SK-N-SH (cell line): ENCODE measurements at regions not wholly inside any gene's neighbourhood (a gene's known extent, or its start where the extent isn't known, plus 50 kb on each side); places are given as distances from the start of the nearest gene placed in this dataset.

Source experiments
- CTCF ChIA-PET: fragments of 300-600, 350-600 bp; formaldehyde crosslinking; extraction: SDS; loops from one replicate; lab custom pipeline; 2021; lab: Yijun Ruan, JAX
- POLR2A ChIA-PET: fragments of 350-600 bp; sonication (Branson Sonifier 250); formaldehyde crosslinking; extraction: SDS; loops from one replicate; lab custom pipeline; 2020; ENCODE audit warnings: antibody characterized with exemption, inconsistent platforms; lab: Yijun Ruan, JAX
- DNase-seq: peaks from one replicate; pipeline ENCODE4 v3.0.0; 2012
- H2AFZ ChIP-seq: fragments of 200-600 bp; sonication (generic); 2 replicates; pipeline ENCODE4 v1.8.1; 2016; ENCODE audit warnings: antibody characterized with exemption, mild to moderate bottlenecking, low read depth
- H3F3A ChIP-seq: fragments of 200-600 bp; sonication (generic); replicated peaks from 2 replicates; pipeline ENCODE3; 2016; ENCODE audit warnings: antibody characterized with exemption, mild to moderate bottlenecking; ENCODE audit not compliant: insufficient read depth
- H3K27ac ChIP-seq, 2 experiments: fragments of 200-500 bp in 1 of 2; fragments of 200-600 bp in 1 of 2; sonication (Bioruptor generic) in 1 of 2; sonication (generic), shearing (Covaris generic) in 1 of 2; 2 replicates each; pipeline versions ENCODE4 v1.5.1 to v1.6.1; 2014 to 2016; ENCODE audit warnings: low read depth in 2 of 2, inconsistent platforms in 1 of 2, low read length in 1 of 2, mild to moderate bottlenecking in 1 of 2, mixed read lengths in 1 of 2
- H3K27me3 ChIP-seq: fragments of 200-600 bp; sonication (generic), shearing (Covaris generic); 2 replicates; pipeline ENCODE4 v1.6.1; 2016; ENCODE audit warnings: mixed run types; ENCODE audit not compliant: insufficient read depth
- H3K36me3 ChIP-seq, 2 experiments: fragments of 200-500 bp in 1 of 2; fragments of 200-600 bp in 1 of 2; sonication (Bioruptor generic) in 1 of 2; sonication (generic) in 1 of 2; replicated peaks in 1 of 2; 2 replicates each; pipeline versions ENCODE3 to v1.5.1; 2014 to 2016; ENCODE audit warnings: low read length in 1 of 2, mild to moderate bottlenecking in 1 of 2; ENCODE audit not compliant: insufficient read depth in 2 of 2, control insufficient read depth in 1 of 2
- H3K4me1 ChIP-seq, 2 experiments: fragments of 200-500 bp in 1 of 2; fragments of 200-600 bp in 1 of 2; sonication (Bioruptor generic) in 1 of 2; sonication (generic), shearing (Covaris generic) in 1 of 2; 2 replicates each; pipeline versions ENCODE4 v1.5.1 to v1.6.1; 2014 to 2016; ENCODE audit warnings: low read depth in 1 of 2, low read length in 1 of 2, mixed run types in 1 of 2; ENCODE audit not compliant: insufficient read depth in 2 of 2, control insufficient read depth in 1 of 2
- H3K4me2 ChIP-seq: fragments of 200-600 bp; sonication (generic), shearing (Covaris generic); 2 replicates; pipeline ENCODE4 v1.6.1; 2017; ENCODE audit warnings: mixed run types
- H3K4me3 ChIP-seq, 2 experiments: fragments of 200-500 bp in 1 of 2; fragments of 200-600 bp in 1 of 2; sonication (Bioruptor generic) in 1 of 2; sonication (generic), shearing (Covaris generic) in 1 of 2; 2 replicates each; pipeline versions ENCODE4 v1.5.1 to v1.8.1; 2014 to 2016; ENCODE audit warnings: low read depth in 2 of 2, inconsistent platforms in 1 of 2, low read length in 1 of 2, mild to moderate bottlenecking in 1 of 2, mixed read lengths in 1 of 2, moderate library complexity in 1 of 2
- H3K79me2 ChIP-seq: fragments of 200-600 bp; sonication (generic); 2 replicates; pipeline ENCODE4 v1.8.1; 2017; ENCODE audit warnings: mild to moderate bottlenecking; ENCODE audit not compliant: insufficient read depth
- H3K9ac ChIP-seq: fragments of 200-600 bp; sonication (generic); 2 replicates; pipeline ENCODE4 v1.6.1; 2017; ENCODE audit warnings: mixed run types
- H3K9me2 ChIP-seq: fragments of 200-600 bp; sonication (generic); 2 replicates; pipeline ENCODE4 v1.6.1; 2017; ENCODE audit warnings: mixed run types
- H3K9me3 ChIP-seq: fragments of 200-600 bp; sonication (generic); 2 replicates; pipeline ENCODE4 v1.6.1; 2017; ENCODE audit warnings: mixed run types, mild to moderate bottlenecking, moderate library complexity
- H4K20me1 ChIP-seq: fragments of 200-600 bp; sonication (generic); 2 replicates; pipeline ENCODE4 v1.6.1; 2017; ENCODE audit warnings: mild to moderate bottlenecking, mixed run types; ENCODE audit not compliant: insufficient read depth
- ELF1 ChIP-seq: IDR thresholded peaks from 2 replicates; pipeline ENCODE4 v1.4.0; 2012
- GABPA ChIP-seq: IDR thresholded peaks from 2 replicates; pipeline ENCODE4 v1.4.0; 2012; ENCODE audit warnings: low read depth, mild to moderate bottlenecking
- GATA2 ChIP-seq: sonication (generic); formaldehyde crosslinking; IDR thresholded peaks from 2 replicates; pipeline ENCODE4 v1.5.0; 2020; ENCODE audit warnings: mild to moderate bottlenecking, missing genetic modification reagents
- MAX ChIP-seq: IDR thresholded peaks from 2 replicates; pipeline ENCODE4 v1.4.0; 2012; ENCODE audit warnings: low read depth
- MXI1 ChIP-seq: IDR thresholded peaks from 2 replicates; pipeline ENCODE4 v1.6.1; 2012; ENCODE audit warnings: mild to moderate bottlenecking, low read depth, low read length, improper control_type of control experiment
- NRF1 ChIP-seq: IDR thresholded peaks from 2 replicates; pipeline ENCODE4 v1.6.1; 2012; ENCODE audit warnings: low read depth, mild to moderate bottlenecking, low read length
- POLR2AphosphoS5 ChIP-seq: IDR thresholded peaks from 2 replicates; pipeline ENCODE4 v1.6.1; 2012; ENCODE audit warnings: low read depth, low read length
- RCOR1 ChIP-seq: fragments of 150-350 bp; IDR thresholded peaks from 2 replicates; pipeline ENCODE4 v1.6.1; 2017; ENCODE audit warnings: antibody characterized with exemption, low read length
- REST ChIP-seq: IDR thresholded peaks from 2 replicates; pipeline ENCODE4 v1.6.1; 2012; ENCODE audit warnings: mild to moderate bottlenecking, low read depth, low read length, moderate library complexity
- RFX5 ChIP-seq: IDR thresholded peaks from 2 replicates; pipeline ENCODE4 v1.6.1; 2012; ENCODE audit warnings: mild to moderate bottlenecking, improper control_type of control experiment, low read length
- SIN3A ChIP-seq: IDR thresholded peaks from 2 replicates; pipeline ENCODE4 v1.6.1; 2012; ENCODE audit warnings: low read depth, mild to moderate bottlenecking, low read length, moderate library complexity, borderline replicate concordance
- SMC3 ChIP-seq: IDR thresholded peaks from 2 replicates; pipeline ENCODE4 v1.6.1; 2012; ENCODE audit warnings: low read depth, low read length, improper control_type of control experiment
- TEAD4 ChIP-seq: IDR thresholded peaks from 2 replicates; pipeline ENCODE4 v1.4.0; 2012; ENCODE audit warnings: mild to moderate bottlenecking, borderline replicate concordance; ENCODE audit not compliant: insufficient read depth
- USF1 ChIP-seq: IDR thresholded peaks from 2 replicates; pipeline ENCODE4 v1.4.0; 2012; ENCODE audit warnings: low read depth, borderline replicate concordance
- USF2 ChIP-seq: fragments of 150-350 bp; IDR thresholded peaks from 2 replicates; pipeline ENCODE4 v1.6.1; 2017; ENCODE audit warnings: antibody characterized with exemption, low read length, low read depth, borderline replicate concordance
- ZBTB33 ChIP-seq: IDR thresholded peaks from 2 replicates; pipeline ENCODE4 v1.4.0; 2012; ENCODE audit warnings: low read depth, borderline replicate concordance
- WGBS: methylation state at CpG from one replicate; pipeline ENCODE4 v1.1.6; 2017; ENCODE audit warnings: low lambda C conversion rate; 5-methylcytosine and 5-hydroxymethylcytosine counted together

GRCh38 chr18:23330423-23330822 lies 122.7 kb upstream of the RIOK3 start:
- H3K27ac ChIP-seq = no peak overlapping the region
- no peak overlapping the region for H3K4me3 ChIP-seq
- WGBS = 96% methylated on average over 8 of the region's 8 CpGs
- DNase-seq = no peak
- H3K27me3 ChIP-seq = no peaks in the 10 kb centered on the region
- no peaks in the 10 kb centered on the region for H3F3A ChIP-seq
- POLR2A ChIA-PET = no interaction called here
- CTCF ChIA-PET = interaction anchor here (1.3 kb wide), 1 partner anchor 199 kb away, joined by 4 read pairs; no protein-coding TSS in a partner anchor
- no peaks in the 10 kb centered on the region for H3K79me2 ChIP-seq
- H4K20me1 ChIP-seq = no peaks in the 10 kb centered on the region
- no peaks in the 10 kb centered on the region for H3K9me2 ChIP-seq
- TF ChIP-seq POLR2AphosphoS5 (no peak), USF1 (no peak), SMC3 (no peak), GATA2 (CRISPR knock-in tag) (no peak), SIN3A (no peak)
- TF ChIP-seq, all 33 proteins: peak for 0
- Histone ChIP-seq H2AFZ (no peak overlapping the region), H3K4me2 (no peak overlapping the region), H3K9ac (no peak overlapping the region), H3K36me3 (peaks cover 0 to 3% of the 10 kb centered on the region in 2 experiments), H3K9me3 (no peaks in the 10 kb centered on the region), H3K4me1 (no peaks in the 10 kb centered on the region)

- Histone ChIP-seq H2AFZ (no peak overlapping the region), H3K4me3 (no peak overlapping the region), H4K20me1 (no peaks in the 10 kb centered on the region), H3K4me1 (peaks cover 0 to 4% of the 10 kb centered on the region in 2 experiments; a peak in 1 of 4 replicates), H3K36me3 (peaks cover 0 to 3% of the 10 kb centered on the region in 2 experiments), H3K27me3 (no peaks in the 10 kb centered on the region), H3K79me2 (no peaks in the 10 kb centered on the region), H3K9me2 (no peaks in the 10 kb centered on the region)
- CTCF ChIA-PET = interaction anchor here (0.6 kb wide), 1 partner anchor 38 kb away, joined by 3 read pairs; no protein-coding TSS in a partner anchor
- DNase-seq = no peak
- POLR2A ChIA-PET = no interaction called here
- TF ChIP-seq RFX5 (no peak), GABPA (no peak), USF2 (no peak), POLR2AphosphoS5 (no peak), SIN3A (no peak), ELF1 (no peak), ZBTB33 (no peak), RCOR1 (no peak), MXI1 (no peak), MAX (no peak), SMC3 (no peak), REST (no peak), NRF1 (no peak), TEAD4 (no peak)
- TF ChIP-seq, all 33 proteins: peak for 0
- H3K9me3 ChIP-seq = no peaks in the 10 kb centered on the region
- H3K27ac ChIP-seq = no peak overlapping the region
- H3F3A ChIP-seq = no peaks in the 10 kb centered on the region
- no peak overlapping the region for H3K9ac ChIP-seq
- H3K4me2 ChIP-seq = no peak overlapping the region
- 98% methylated on average over 17 of the region's 22 CpGs for WGBS
These were observed 121.8 kb upstream of the RIOK3 start for GRCh38 chr18:23331091-23331920.
